Thyroid gland (tissue), 4 donors: ENCODE measurements at regions not wholly inside any gene's neighbourhood (a gene's known extent, or its start where the extent isn't known, plus 50 kb on each side); places are given as distances from the start of the nearest gene placed in this dataset.

Experiments used
- CTCF ChIP-seq, 6 experiments: fragments of 200-600 bp in 3 of 6; fragments of 450-650 bp in 3 of 6; sonication (generic) in 3 of 6; IDR thresholded peaks; one replicate each; pipeline ENCODE4 v1.5.1; 2016 to 2019; ENCODE audit warnings: antibody characterized with exemption in 6 of 6, mild to moderate bottlenecking in 2 of 6, inconsistent platforms in 1 of 6, moderate library complexity in 1 of 6
- POLR2A ChIP-seq, 2 donors: fragments of 450-650 bp; IDR thresholded peaks; one replicate each; pipeline ENCODE4 v1.6.1; 2017; ENCODE audit warnings: antibody characterized with exemption in 2 of 2, mild to moderate bottlenecking in 2 of 2, moderate library complexity in 1 of 2

GRCh38 chrX:13868591-13868990 lies 51.7 kb upstream of the GPM6B start:
- TF ChIP-seq POLR2A (IDR thresholded peaks at IDR 0.05), result no peak
- no peak for TF ChIP-seq CTCF (IDR thresholded peaks at IDR 0.05)
